Upper lobe of left lung (tissue), 6 donors: ENCODE measurements at regions not wholly inside any gene's neighbourhood (a gene's known extent, or its start where the extent isn't known, plus 50 kb on each side); places are given as distances from the start of the nearest gene placed in this dataset.

Experiments used
- ATAC-seq, 2 donors: fragments of 200-7000 bp; cut with Tn5 transposase; one replicate each; pipeline ENCODE4 v1.9.1; 2022; ENCODE audit warnings: mild to moderate bottlenecking in 2 of 2, moderate library complexity in 2 of 2; ENCODE audit not compliant: low FRiP score in 2 of 2
- DNase-seq, 2 donors: peaks; one replicate each; pipeline ENCODE4 v3.0.0-alpha.2; 2019 to 2020
- H3K27ac ChIP-seq, 4 donors: fragments of 200-600 bp; sonication (generic); one replicate each; pipeline ENCODE4 v1.5.1; 2016 to 2019
- H3K27me3 ChIP-seq, 4 donors: fragments of 200-600 bp; sonication (generic); one replicate each; pipeline ENCODE4 v1.5.1; 2017 to 2019
- H3K36me3 ChIP-seq, 4 donors: fragments of 200-600 bp; sonication (generic); one replicate each; pipeline ENCODE4 v1.5.1; 2016 to 2019
- H3K4me1 ChIP-seq, 4 donors: fragments of 200-600 bp; sonication (generic); one replicate each; pipeline ENCODE4 v1.5.1; 2018 to 2019
- H3K4me3 ChIP-seq, 4 donors: fragments of 200-600 bp; sonication (generic); one replicate each; pipeline ENCODE4 v1.5.1; 2017 to 2019; ENCODE audit warnings: mild to moderate bottlenecking in 2 of 4, moderate library complexity in 1 of 4
- H3K9me3 ChIP-seq, 4 donors: fragments of 200-600 bp; sonication (generic); one replicate each; pipeline ENCODE4 v1.5.1; 2018 to 2019
- EP300 ChIP-seq, 4 donors: sonication (generic); formaldehyde crosslinking; IDR thresholded peaks; one replicate each; pipeline ENCODE4 v1.5.1; 2017; ENCODE audit warnings: antibody characterized with exemption in 4 of 4, control low read depth in 2 of 4
- POLR2A ChIP-seq, 4 donors: fragments of 450-650 bp; IDR thresholded peaks; one replicate each; pipeline ENCODE4 v1.5.1; 2016 to 2017; ENCODE audit warnings: antibody characterized with exemption in 4 of 4, mild to moderate bottlenecking in 2 of 4
- POLR2AphosphoS5 ChIP-seq, 2 donors: sonication (generic); formaldehyde crosslinking; IDR thresholded peaks; one replicate each; pipeline ENCODE4 v1.5.1; 2017; ENCODE audit warnings: antibody characterized with exemption in 2 of 2
- WGBS, 2 donors: methylation state at CpG; one replicate each; pipeline ENCODE4 v1.1.5; 2017 to 2018; 5-methylcytosine and 5-hydroxymethylcytosine counted together
- TF ChIP-seq, protein P1 (sequence below), 6 experiments: fragments of 450-650 bp in 4 of 6; fragments of 200-600 bp in 2 of 6; sonication (generic) in 2 of 6; IDR thresholded peaks; one replicate each; pipeline ENCODE4 v1.5.1; 2016 to 2019; ENCODE audit warnings: antibody characterized with exemption in 6 of 6
- donor health status: DM: no; HTN: no; CAD: no; lungs with moderate emphysema.
- donor health status: DM: no; HTN: yes; CAD: no; lungs with severe emphysema.

DNA sequence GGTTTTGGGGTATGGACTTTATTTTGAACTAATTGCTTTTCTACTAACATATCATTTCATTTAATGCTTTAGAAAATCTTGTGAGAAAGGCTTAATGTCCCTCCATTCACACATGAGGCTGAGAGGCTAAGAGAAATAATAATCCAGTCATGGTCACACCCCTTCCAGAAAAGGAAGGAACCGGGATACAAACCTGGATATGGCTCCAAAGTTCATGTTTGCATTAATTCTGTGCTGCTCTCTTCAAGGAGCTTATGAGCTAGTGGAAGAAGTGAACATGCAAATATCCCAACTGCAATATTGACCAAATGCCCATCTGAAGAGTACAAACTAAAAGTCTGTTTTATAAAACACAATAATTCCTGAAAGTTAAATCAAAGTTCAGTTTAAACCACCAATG is 732.1 kb upstream of the RIOK2 start:
- no peaks in the 10 kb centered on the region for H3K9me3 ChIP-seq
- no peaks in the 10 kb centered on the region for H3K36me3 ChIP-seq
- ATAC-seq (no peak), DNase-seq (no peak)
- no peak for TF ChIP-seq EP300 (IDR thresholded peaks at IDR 0.05)
- no peak for TF ChIP-seq POLR2AphosphoS5 (IDR thresholded peaks at IDR 0.05)
- TF ChIP-seq, protein P1, sequence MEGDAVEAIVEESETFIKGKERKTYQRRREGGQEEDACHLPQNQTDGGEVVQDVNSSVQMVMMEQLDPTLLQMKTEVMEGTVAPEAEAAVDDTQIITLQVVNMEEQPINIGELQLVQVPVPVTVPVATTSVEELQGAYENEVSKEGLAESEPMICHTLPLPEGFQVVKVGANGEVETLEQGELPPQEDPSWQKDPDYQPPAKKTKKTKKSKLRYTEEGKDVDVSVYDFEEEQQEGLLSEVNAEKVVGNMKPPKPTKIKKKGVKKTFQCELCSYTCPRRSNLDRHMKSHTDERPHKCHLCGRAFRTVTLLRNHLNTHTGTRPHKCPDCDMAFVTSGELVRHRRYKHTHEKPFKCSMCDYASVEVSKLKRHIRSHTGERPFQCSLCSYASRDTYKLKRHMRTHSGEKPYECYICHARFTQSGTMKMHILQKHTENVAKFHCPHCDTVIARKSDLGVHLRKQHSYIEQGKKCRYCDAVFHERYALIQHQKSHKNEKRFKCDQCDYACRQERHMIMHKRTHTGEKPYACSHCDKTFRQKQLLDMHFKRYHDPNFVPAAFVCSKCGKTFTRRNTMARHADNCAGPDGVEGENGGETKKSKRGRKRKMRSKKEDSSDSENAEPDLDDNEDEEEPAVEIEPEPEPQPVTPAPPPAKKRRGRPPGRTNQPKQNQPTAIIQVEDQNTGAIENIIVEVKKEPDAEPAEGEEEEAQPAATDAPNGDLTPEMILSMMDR (IDR thresholded peaks at IDR 0.05) = no peak
- TF ChIP-seq POLR2A (IDR thresholded peaks at IDR 0.05) = no peak
- H3K27ac ChIP-seq = no peak overlapping the region
- WGBS, 2 donors = 45 to 85% methylated on average over 1 of the region's 1 CpG
- H3K27me3 ChIP-seq = no peaks in the 10 kb centered on the region
- no peaks in the 10 kb centered on the region for H3K4me1 ChIP-seq
- no peak overlapping the region for H3K4me3 ChIP-seq

DNA sequence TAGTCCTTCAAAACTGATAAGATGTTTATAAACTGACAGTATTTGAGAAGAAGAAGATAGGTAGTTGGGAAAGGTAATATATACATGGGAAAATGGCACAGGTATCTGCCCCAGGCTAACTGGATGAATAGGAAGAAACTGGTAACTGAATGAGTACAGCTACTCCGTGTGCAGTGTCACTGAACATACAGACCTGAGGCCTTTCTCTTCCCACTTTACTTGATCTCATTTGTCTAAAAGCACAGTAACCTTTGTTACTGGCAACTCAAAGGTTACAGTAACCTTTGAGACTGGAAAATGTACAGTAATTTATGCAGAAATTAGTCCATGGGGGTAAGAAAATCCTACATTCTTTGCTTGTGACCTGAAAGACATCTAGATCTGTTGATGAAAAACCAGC is 735.0 kb upstream of the RIOK2 start:
- 76 to 92% methylated on average over 1 of the region's 1 CpG for WGBS, 2 donors
- H3K9me3 ChIP-seq = no peaks in the 10 kb centered on the region
- no peak overlapping the region for H3K27ac ChIP-seq
- ATAC-seq (no peak), DNase-seq (no peak)
- no peaks in the 10 kb centered on the region for H3K4me1 ChIP-seq
- no peaks in the 10 kb centered on the region for H3K36me3 ChIP-seq
- TF ChIP-seq POLR2AphosphoS5 (IDR thresholded peaks at IDR 0.05) (no peak), EP300 (IDR thresholded peaks at IDR 0.05) (no peak), POLR2A (IDR thresholded peaks at IDR 0.05) (no peak)
- TF ChIP-seq, protein P1 (IDR thresholded peaks at IDR 0.05) = no peak
- no peaks in the 10 kb centered on the region for H3K27me3 ChIP-seq
- no peak overlapping the region for H3K4me3 ChIP-seq

DNA sequence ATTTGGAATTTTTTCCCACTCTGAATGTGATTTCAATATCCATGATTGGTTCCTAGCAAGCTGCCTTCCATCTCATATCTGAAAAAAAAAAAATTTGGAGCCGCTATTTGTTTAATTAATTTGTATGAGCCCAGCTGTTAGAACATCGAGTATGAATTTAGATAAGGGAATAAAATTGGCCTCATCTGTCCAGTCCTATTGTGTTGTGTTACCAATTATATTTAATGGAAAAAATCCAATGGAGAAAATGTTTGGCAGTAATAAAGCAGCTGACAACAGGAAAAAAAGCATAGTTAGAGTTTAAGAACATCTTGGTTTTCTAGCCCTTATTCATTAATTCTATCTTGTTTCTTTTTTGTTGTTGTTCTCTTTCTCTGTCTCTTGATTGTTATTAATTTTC is 735.6 kb upstream of the RIOK2 start:
- Histone ChIP-seq H3K4me1 (no peaks in the 10 kb centered on the region), H3K27ac (no peak overlapping the region), H3K27me3 (no peaks in the 10 kb centered on the region), H3K4me3 (no peak overlapping the region), H3K36me3 (no peaks in the 10 kb centered on the region), H3K9me3 (no peaks in the 10 kb centered on the region)
- DNase-seq (no peak), ATAC-seq (no peak)
- WGBS, 2 donors = 75 to 78% methylated on average over 2 of the region's 2 CpGs
- no peak for TF ChIP-seq POLR2A (IDR thresholded peaks at IDR 0.05)
- no peak for TF ChIP-seq POLR2AphosphoS5 (IDR thresholded peaks at IDR 0.05)
- no peak for TF ChIP-seq EP300 (IDR thresholded peaks at IDR 0.05)
- TF ChIP-seq, protein P1 (IDR thresholded peaks at IDR 0.05) = no peak

DNA sequence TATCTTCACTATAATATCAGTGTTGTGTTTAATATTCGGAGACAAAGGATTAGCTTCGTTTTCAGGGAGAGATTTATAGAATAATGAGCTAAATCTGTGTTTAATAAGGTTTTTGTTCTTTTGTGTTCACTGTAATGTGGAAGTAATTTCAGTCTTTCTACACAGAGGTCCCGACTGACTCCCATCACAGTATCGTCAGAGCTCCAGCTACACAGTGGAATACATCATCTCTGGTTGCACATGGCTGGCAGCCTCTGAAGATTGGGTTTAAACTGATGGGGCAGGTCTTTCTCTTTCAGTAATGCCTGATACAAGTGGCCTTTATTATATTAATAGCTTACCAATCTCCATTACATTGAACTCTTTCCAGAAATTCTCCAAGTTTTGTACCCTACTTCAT is 736.7 kb upstream of the RIOK2 start:
- TF ChIP-seq, protein P1 (IDR thresholded peaks at IDR 0.05) = no peak
- TF ChIP-seq POLR2AphosphoS5 (IDR thresholded peaks at IDR 0.05) (no peak), POLR2A (IDR thresholded peaks at IDR 0.05) (no peak), EP300 (IDR thresholded peaks at IDR 0.05) (no peak)
- WGBS, 2 donors = 76 to 87% methylated on average over 4 of the region's 4 CpGs
- no peak for ATAC-seq

DNA sequence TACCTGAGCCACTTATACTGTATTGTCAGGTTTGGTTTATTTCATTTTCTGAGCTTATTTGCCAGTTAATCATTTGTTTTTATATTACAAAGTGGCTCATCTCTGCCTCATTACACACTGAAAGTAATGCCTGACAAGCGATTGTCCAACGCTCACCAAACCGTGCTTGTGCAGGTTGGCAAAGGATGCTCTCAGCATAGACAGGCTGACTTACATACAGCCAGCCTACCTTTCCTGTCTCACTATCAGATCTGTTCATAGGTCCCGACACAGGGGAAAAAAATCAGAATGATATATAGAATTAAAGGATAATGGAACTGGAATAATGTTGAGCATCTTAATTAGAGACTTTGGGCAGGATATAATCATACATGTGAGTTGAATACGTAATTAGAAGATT is 739.7 kb upstream of the RIOK2 start:
- Histone ChIP-seq H3K36me3 (no peaks in the 10 kb centered on the region), H3K9me3 (no peaks in the 10 kb centered on the region), H3K4me3 (no peak overlapping the region), H3K27me3 (no peaks in the 10 kb centered on the region), H3K4me1 (no peaks in the 10 kb centered on the region), H3K27ac (no peak overlapping the region)
- DNase-seq = no peak
- no peak for ATAC-seq
- TF ChIP-seq POLR2AphosphoS5 (IDR thresholded peaks at IDR 0.05) = no peak
- TF ChIP-seq, protein P1 (IDR thresholded peaks at IDR 0.05) = no peak
- 82 to 95% methylated on average over 5 of the region's 5 CpGs for WGBS, 2 donors

More for the DNA sequence above, 736.7 kb upstream of the RIOK2 start:
- DNase-seq = no peak
- Histone ChIP-seq H3K36me3 (no peaks in the 10 kb centered on the region), H3K4me1 (no peaks in the 10 kb centered on the region), H3K9me3 (no peaks in the 10 kb centered on the region), H3K27ac (no peak overlapping the region), H3K4me3 (no peak overlapping the region), H3K27me3 (no peaks in the 10 kb centered on the region)
